ENCODE measurements at regions not wholly inside any gene's neighbourhood (a gene's known extent, or its start where the extent isn't known, plus 50 kb on each side); places are given as distances from the start of the nearest gene placed in this dataset.

DNA sequence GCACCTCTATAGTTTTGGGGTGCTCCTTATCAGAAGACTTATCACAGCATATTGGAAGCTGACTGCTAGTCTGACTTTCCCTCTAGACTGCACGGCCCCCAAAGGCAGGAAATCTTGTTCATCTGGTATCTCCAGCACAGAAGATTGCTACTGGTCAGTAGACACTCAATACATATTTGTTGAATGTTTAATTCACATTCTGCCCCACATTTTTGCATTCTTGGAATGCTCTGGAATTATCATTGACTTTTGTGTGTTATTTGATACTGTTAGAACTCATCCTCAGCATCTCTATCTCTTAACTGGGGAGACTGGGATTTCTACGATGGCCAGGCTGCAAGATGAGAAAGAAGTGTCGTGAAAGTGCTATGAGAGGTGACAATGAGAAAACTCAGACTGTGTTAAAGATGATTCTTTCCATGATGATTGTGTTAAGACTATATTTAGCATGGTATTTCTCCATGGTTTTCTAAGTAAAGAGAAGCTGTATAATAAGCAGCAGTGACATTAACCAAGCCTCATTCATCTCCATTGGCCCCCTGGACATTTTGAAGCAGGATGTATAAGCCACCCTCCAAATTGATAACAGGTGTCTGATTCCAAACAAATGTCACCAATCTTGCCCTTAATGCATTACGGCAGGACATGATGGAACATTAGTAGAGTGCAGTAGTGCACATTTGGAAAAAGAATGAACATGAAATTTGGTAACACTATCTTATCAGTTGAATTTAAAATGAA is 440.9 kb downstream of the RFC3 start:
- Histone ChIP-seq H3K36me3 (ENCODE audit: control insufficient read depth, insufficient read depth, low read length) (no peaks in the 10 kb centered on the region), H3K4me3 (ENCODE audit: insufficient read depth, low read depth, low read length) (no peak overlapping the region), H3K4me1 (ENCODE audit: control insufficient read depth, insufficient read depth, low read length) (no peaks in the 10 kb centered on the region), H3K9me3 (ENCODE audit: control insufficient read depth, low read length) (no peaks in the 10 kb centered on the region), H3K27me3 (ENCODE audit: control insufficient read depth, insufficient read depth, low read length, poor library complexity, severe bottlenecking) (no peaks in the 10 kb centered on the region), H3K27ac (ENCODE audit: insufficient read depth, low read depth, low read length, poor library complexity, severe bottlenecking) (no peak overlapping the region)
- 95% methylated on average over 4 of the region's 4 CpGs for WGBS, 2 experiments

GRCh38 chr13:34263681-34264080 is 445.7 kb downstream of the RFC3 start:
- H3K27ac ChIP-seq (ENCODE audit: insufficient read depth, low read depth, low read length, poor library complexity, severe bottlenecking) = no peak overlapping the region
- H3K27me3 ChIP-seq (ENCODE audit: control insufficient read depth, insufficient read depth, low read length, poor library complexity, severe bottlenecking) = no peaks in the 10 kb centered on the region
- no peak overlapping the region for H3K4me3 ChIP-seq (ENCODE audit: insufficient read depth, low read depth, low read length)
- no peaks in the 10 kb centered on the region for H3K36me3 ChIP-seq (ENCODE audit: control insufficient read depth, insufficient read depth, low read length)
- WGBS, 2 experiments = 95 to 97% methylated on average over 3 to 4 of the region's 4 CpGs
- no peaks in the 10 kb centered on the region for H3K9me3 ChIP-seq (ENCODE audit: control insufficient read depth, low read length)
- H3K4me1 ChIP-seq (ENCODE audit: control insufficient read depth, insufficient read depth, low read length) = no peaks in the 10 kb centered on the region

DNA sequence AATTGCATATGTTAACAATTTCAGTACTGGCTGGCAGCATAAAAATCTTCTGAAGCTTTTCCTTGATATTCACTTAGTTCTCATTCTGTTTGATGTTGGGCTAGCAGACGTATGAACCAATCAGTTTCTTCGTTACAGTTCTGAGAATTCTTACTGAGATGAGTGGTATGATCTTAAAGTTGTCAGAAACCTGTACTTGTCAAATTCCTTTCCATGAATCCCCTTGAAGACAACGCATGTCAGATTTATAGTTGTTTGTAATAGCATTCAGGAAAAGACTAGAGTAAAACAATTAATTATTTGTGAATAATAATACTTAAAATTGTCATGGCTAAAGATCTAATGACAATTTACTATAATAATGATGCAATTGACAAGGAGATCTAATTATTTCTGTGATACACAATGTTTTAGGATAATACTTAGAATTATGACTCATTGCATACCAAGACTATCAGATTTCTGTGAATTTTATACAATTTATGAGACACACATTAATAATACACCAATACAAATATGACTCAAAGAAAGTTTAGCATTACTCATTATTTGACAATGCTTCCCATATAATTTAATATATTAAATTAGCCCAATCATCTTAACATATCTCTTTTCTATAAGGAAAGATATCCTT is 447.2 kb downstream of the RFC3 start:
- no peak overlapping the region for H3K27ac ChIP-seq (ENCODE audit: insufficient read depth, low read depth, low read length, poor library complexity, severe bottlenecking)
- H3K36me3 ChIP-seq (ENCODE audit: control insufficient read depth, insufficient read depth, low read length) = no peaks in the 10 kb centered on the region
- no peak overlapping the region for H3K4me3 ChIP-seq (ENCODE audit: insufficient read depth, low read depth, low read length)
- H3K9me3 ChIP-seq (ENCODE audit: control insufficient read depth, low read length) = no peaks in the 10 kb centered on the region
- no peaks in the 10 kb centered on the region for H3K4me1 ChIP-seq (ENCODE audit: control insufficient read depth, insufficient read depth, low read length)
- H3K27me3 ChIP-seq (ENCODE audit: control insufficient read depth, insufficient read depth, low read length, poor library complexity, severe bottlenecking) = no peaks in the 10 kb centered on the region
- WGBS, 2 experiments = 98 to 100% methylated on average over 2 to 3 of the region's 3 CpGs

DNA sequence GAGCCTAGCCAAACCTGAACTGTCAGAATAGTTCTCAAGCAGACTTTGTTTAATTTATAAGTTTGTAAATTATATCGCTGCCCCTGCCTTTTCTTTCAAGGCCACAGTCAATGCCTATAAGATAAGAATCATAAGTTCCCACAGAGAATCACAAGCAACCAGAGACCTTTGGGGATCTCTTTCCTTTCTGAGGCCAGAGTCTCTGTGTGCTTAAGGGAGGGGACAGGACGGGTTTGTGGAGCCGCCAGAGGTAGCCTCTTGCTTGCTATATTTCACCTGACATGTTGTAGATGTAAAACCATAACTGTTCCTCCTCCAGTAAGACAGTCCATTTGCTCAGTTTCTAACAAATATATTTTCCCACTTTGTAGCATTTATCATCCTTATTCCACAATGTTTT is 458.8 kb downstream of the RFC3 start:
- Histone ChIP-seq H3K4me1 (ENCODE audit: control insufficient read depth, insufficient read depth, low read length) (no peaks in the 10 kb centered on the region), H3K27me3 (ENCODE audit: control insufficient read depth, insufficient read depth, low read length, poor library complexity, severe bottlenecking) (no peaks in the 10 kb centered on the region), H3K36me3 (ENCODE audit: control insufficient read depth, insufficient read depth, low read length) (no peaks in the 10 kb centered on the region), H3K9me3 (ENCODE audit: control insufficient read depth, low read length) (no peaks in the 10 kb centered on the region), H3K4me3 (ENCODE audit: insufficient read depth, low read depth, low read length) (no peak overlapping the region), H3K27ac (ENCODE audit: insufficient read depth, low read depth, low read length, poor library complexity, severe bottlenecking) (no peak overlapping the region)
- WGBS, 2 experiments = 77 to 98% methylated on average over 2 to 3 of the region's 3 CpGs

GRCh38 chr13:34277936-34278335 is 460.0 kb downstream of the RFC3 start:
- 95 to 97% methylated on average over 4 of the region's 4 CpGs for WGBS, 2 experiments
- Histone ChIP-seq H3K9me3 (ENCODE audit: control insufficient read depth, low read length) (no peaks in the 10 kb centered on the region), H3K27ac (ENCODE audit: insufficient read depth, low read depth, low read length, poor library complexity, severe bottlenecking) (no peak overlapping the region), H3K4me3 (ENCODE audit: insufficient read depth, low read depth, low read length) (no peak overlapping the region), H3K36me3 (ENCODE audit: control insufficient read depth, insufficient read depth, low read length) (no peaks in the 10 kb centered on the region), H3K4me1 (ENCODE audit: control insufficient read depth, insufficient read depth, low read length) (no peaks in the 10 kb centered on the region), H3K27me3 (ENCODE audit: control insufficient read depth, insufficient read depth, low read length, poor library complexity, severe bottlenecking) (no peaks in the 10 kb centered on the region)

- no peaks in the 10 kb centered on the region for H3K9me3 ChIP-seq (ENCODE audit: control insufficient read depth, low read length)
- no peaks in the 10 kb centered on the region for H3K4me1 ChIP-seq (ENCODE audit: control insufficient read depth, insufficient read depth, low read length)
- no peaks in the 10 kb centered on the region for H3K27me3 ChIP-seq (ENCODE audit: control insufficient read depth, insufficient read depth, low read length, poor library complexity, severe bottlenecking)
- no peak overlapping the region for H3K4me3 ChIP-seq (ENCODE audit: insufficient read depth, low read depth, low read length)
- 90 to 98% methylated on average over 2 of the region's 2 CpGs for WGBS, 2 experiments
- no peaks in the 10 kb centered on the region for H3K36me3 ChIP-seq (ENCODE audit: control insufficient read depth, insufficient read depth, low read length)
- no peak overlapping the region for H3K27ac ChIP-seq (ENCODE audit: insufficient read depth, low read depth, low read length, poor library complexity, severe bottlenecking)
Observed at GRCh38 chr13:34278780-34279179, 460.8 kb downstream of the RFC3 start.

DNA sequence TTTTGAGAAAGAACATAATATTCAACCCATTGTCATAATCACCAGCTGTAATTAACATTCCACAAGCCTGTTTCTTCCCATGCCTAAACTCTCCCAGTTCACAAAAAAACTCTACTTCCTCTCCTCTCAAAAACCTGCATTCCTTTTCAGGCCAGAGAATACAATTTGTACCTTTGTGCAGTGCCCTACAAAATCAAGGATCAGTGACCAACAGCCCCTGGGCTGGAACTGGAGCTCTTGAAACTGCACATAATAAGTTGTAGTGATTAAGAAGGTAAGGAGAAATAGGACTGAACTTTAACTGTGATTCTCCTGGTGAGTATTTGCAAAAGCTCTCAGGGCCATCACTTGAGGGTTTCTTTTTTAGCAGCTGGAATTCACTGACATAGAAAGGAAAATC is 472.7 kb downstream of the RFC3 start:
- Histone ChIP-seq H3K27me3 (ENCODE audit: control insufficient read depth, insufficient read depth, low read length, poor library complexity, severe bottlenecking) (no peaks in the 10 kb centered on the region), H3K27ac (ENCODE audit: insufficient read depth, low read depth, low read length, poor library complexity, severe bottlenecking) (no peak overlapping the region), H3K9me3 (ENCODE audit: control insufficient read depth, low read length) (no peaks in the 10 kb centered on the region), H3K4me3 (ENCODE audit: insufficient read depth, low read depth, low read length) (no peak overlapping the region), H3K36me3 (ENCODE audit: control insufficient read depth, insufficient read depth, low read length) (no peaks in the 10 kb centered on the region), H3K4me1 (ENCODE audit: control insufficient read depth, insufficient read depth, low read length) (no peaks in the 10 kb centered on the region)

DNA sequence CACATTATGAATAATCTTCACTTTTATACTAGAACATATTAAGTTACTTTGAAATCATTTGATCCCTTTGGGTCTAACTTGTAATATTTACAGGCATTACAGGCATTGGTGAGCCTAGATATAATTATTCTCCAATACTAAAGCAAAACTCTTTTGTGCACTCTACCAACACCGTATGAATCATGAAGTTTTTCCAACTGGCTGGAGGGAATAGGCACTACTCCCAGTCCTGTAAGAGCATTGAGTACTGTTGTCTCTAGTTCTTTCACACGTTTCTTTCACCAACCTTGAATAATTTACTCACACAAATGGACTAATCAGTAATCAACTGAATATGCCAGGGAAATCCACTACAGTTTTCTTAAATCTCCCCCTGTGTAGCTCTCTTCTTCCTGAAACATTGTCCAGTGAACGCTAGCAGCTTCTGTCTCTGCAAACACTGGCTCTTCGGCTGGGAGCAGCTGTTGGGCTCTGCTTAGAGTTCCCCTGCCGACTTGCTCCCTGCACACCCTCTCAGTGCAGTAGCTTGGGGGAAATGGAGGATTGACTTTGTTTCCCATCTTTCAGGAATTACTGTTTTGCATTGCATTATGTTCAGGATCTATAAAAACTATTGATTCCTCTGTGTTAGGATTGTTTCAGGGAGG is 476.7 kb downstream of the RFC3 start:
- Histone ChIP-seq H3K27ac (ENCODE audit: insufficient read depth, low read depth, low read length, poor library complexity, severe bottlenecking) (no peak overlapping the region), H3K27me3 (ENCODE audit: control insufficient read depth, insufficient read depth, low read length, poor library complexity, severe bottlenecking) (no peaks in the 10 kb centered on the region), H3K9me3 (ENCODE audit: control insufficient read depth, low read length) (no peaks in the 10 kb centered on the region), H3K4me3 (ENCODE audit: insufficient read depth, low read depth, low read length) (no peak overlapping the region), H3K36me3 (ENCODE audit: control insufficient read depth, insufficient read depth, low read length) (no peaks in the 10 kb centered on the region), H3K4me1 (ENCODE audit: control insufficient read depth, insufficient read depth, low read length) (no peaks in the 10 kb centered on the region)
- WGBS, 2 experiments = 77% methylated on average over 5 of the region's 5 CpGs

DNA sequence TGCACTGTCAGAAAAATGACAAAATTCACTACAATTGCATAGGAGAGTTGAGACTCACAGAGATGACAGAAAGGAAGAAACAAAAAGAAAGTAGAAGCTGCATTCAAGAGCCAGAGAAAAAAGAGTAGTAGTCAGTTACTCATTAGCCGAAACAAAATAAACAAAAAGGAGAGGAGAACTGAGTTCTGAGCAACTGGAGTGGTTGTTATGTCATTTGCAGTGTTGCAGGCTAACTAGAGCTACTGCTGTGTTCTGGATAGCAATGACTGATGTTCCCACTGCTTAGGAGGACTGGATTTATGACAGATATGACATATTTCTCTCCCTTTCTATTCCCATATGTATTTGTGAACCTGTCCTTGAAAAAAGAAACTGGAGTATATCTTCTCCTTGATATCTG is 482.6 kb downstream of the RFC3 start:
- 94 to 95% methylated on average over 1 of the region's 1 CpG for WGBS, 2 experiments
- Histone ChIP-seq H3K4me1 (ENCODE audit: control insufficient read depth, insufficient read depth, low read length) (no peaks in the 10 kb centered on the region), H3K27me3 (ENCODE audit: control insufficient read depth, insufficient read depth, low read length, poor library complexity, severe bottlenecking) (no peaks in the 10 kb centered on the region), H3K36me3 (ENCODE audit: control insufficient read depth, insufficient read depth, low read length) (no peaks in the 10 kb centered on the region), H3K9me3 (ENCODE audit: control insufficient read depth, low read length) (no peaks in the 10 kb centered on the region), H3K27ac (ENCODE audit: insufficient read depth, low read depth, low read length, poor library complexity, severe bottlenecking) (no peak overlapping the region), H3K4me3 (ENCODE audit: insufficient read depth, low read depth, low read length) (no peak overlapping the region)

DNA sequence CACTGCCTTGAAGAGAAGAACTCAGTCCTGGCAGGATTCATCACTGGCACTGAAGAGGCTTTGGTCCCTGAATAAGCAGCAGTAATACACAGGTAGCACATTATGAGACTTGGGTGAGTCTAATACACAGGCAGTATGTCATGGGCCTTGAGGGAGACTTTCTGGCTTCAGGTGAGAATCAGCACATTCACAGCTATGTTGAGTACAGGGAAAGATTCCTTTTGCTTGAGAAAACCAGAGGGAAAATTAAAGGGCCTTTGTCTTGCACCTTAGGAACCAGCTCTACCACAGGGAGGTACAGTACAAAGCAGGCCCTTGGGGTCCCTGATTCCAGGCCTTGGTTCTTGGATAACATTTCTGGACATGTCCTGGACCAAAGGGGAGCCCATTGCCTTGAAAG is 484.6 kb downstream of the RFC3 start:
- no peak overlapping the region for H3K4me3 ChIP-seq (ENCODE audit: insufficient read depth, low read depth, low read length)
- no peaks in the 10 kb centered on the region for H3K36me3 ChIP-seq (ENCODE audit: control insufficient read depth, insufficient read depth, low read length)
- H3K9me3 ChIP-seq (ENCODE audit: control insufficient read depth, low read length) = no peaks in the 10 kb centered on the region
- H3K27ac ChIP-seq (ENCODE audit: insufficient read depth, low read depth, low read length, poor library complexity, severe bottlenecking) = no peak overlapping the region
- no peaks in the 10 kb centered on the region for H3K4me1 ChIP-seq (ENCODE audit: control insufficient read depth, insufficient read depth, low read length)
- no peaks in the 10 kb centered on the region for H3K27me3 ChIP-seq (ENCODE audit: control insufficient read depth, insufficient read depth, low read length, poor library complexity, severe bottlenecking)

All from ectodermal cell (in vitro differentiated cells).